ENCODE measurements at regions not wholly inside any gene's neighbourhood (a gene's known extent, or its start where the extent isn't known, plus 50 kb on each side); places are given as distances from the start of the nearest gene placed in this dataset.

GRCh38 chr19:37304884-37305255 lies 66.0 kb upstream of the ZNF527 start:
- TF ChIP-seq BHLHE40 (IDR thresholded peaks at IDR 0.05; ENCODE audit: borderline replicate concordance): no peak
- no peak for TF ChIP-seq FOXA1 (IDR thresholded peaks at IDR 0.05)
- TF ChIP-seq ELF4 (IDR thresholded peaks at IDR 0.05): no peak
